ENCODE measurements at regions not wholly inside any gene's neighbourhood (a gene's known extent, or its start where the extent isn't known, plus 50 kb on each side); places are given as distances from the start of the nearest gene placed in this dataset.

- DNase-seq (ENCODE audit: low read depth in 1 of 2, low spot score in 1 of 2), result no peak
- no peak for FAIRE-seq
- no peak for ATAC-seq
- TF ChIP-seq FOSB (CRISPR knock-in tag; IDR thresholded peaks at IDR 0.05), result no peak
- no peak for TF ChIP-seq ZSCAN20 (CRISPR knock-in tag; IDR thresholded peaks at IDR 0.05)
- TF ChIP-seq HOXA7 (CRISPR knock-in tag; IDR thresholded peaks at IDR 0.05), result no peak
- no peak for TF ChIP-seq HES2 (IDR thresholded peaks at IDR 0.05)
- no peak for TF ChIP-seq TFCP2L1 (CRISPR knock-in tag; IDR thresholded peaks at IDR 0.05)
- no peak for TF ChIP-seq JUN (IDR thresholded peaks at IDR 0.05)
- no peak for TF ChIP-seq SREBF2 (IDR thresholded peaks at IDR 0.05)
- TF ChIP-seq BHLHE40 (IDR thresholded peaks at IDR 0.05; ENCODE audit: low read depth, low read length), result no peak
- TF ChIP-seq HDAC2 (IDR thresholded peaks at IDR 0.05), result no peak
- Histone ChIP-seq H3K4me2 (no peak overlapping the region), H3K4me3 (no peak overlapping the region), H3K27ac (no peak overlapping the region), H3K4me1 (no peaks in the 10 kb centered on the region), H3K9me3 (no peaks in the 10 kb centered on the region)
- ChIA-PET CTCF (interaction anchor here (0.8 to 1.4 kb wide), 2 partner anchors 313 to 997 kb away, joined by 3 to 4 read pairs; no protein-coding TSS in a partner anchor), POLR2A (no interaction called here)
- WGBS (ENCODE audit: missing lambda C conversion rate), result 51% methylated on average over 3 of the region's 3 CpGs
These were observed 63.2 kb upstream of the ATP8B1 start for GRCh38 chr18:57866355-57866754.

DNA sequence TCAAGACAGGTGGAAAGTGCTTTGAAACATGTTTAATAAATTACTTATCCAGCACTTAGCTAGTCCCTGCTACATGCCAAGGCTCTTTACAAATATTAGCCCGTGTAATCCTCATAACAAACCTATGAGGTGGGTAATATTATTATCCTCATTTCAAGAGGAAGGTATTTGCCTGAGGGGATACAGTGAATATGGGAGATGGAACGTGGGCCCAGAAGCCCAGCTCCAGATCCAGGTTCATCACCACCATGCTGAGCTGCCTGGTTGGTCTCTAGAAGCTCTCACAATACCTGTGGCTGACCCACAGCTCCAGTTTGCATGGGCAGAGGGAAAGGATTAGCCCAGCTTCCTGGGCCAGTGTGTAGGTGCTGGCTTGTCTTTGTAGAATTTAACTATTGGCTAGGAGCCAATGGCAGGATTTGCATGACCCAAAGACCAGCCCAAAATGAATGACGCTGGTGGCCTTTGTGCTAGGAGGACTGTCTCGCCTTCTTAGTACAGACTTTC is 61.6 kb upstream of the ATP8B1 start:
- DNase-seq (ENCODE audit: low read depth in 1 of 2, low spot score in 1 of 2) (no peak), FAIRE-seq (no peak), ATAC-seq (no peak)
- TF ChIP-seq, protein P1, sequence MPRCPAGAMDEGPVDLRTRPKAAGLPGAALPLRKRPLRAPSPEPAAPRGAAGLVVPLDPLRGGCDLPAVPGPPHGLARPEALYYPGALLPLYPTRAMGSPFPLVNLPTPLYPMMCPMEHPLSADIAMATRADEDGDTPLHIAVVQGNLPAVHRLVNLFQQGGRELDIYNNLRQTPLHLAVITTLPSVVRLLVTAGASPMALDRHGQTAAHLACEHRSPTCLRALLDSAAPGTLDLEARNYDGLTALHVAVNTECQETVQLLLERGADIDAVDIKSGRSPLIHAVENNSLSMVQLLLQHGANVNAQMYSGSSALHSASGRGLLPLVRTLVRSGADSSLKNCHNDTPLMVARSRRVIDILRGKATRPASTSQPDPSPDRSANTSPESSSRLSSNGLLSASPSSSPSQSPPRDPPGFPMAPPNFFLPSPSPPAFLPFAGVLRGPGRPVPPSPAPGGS (IDR thresholded peaks at IDR 0.05), result no peak
- TF ChIP-seq HEYL (CRISPR knock-in tag; IDR thresholded peaks at IDR 0.05) (no peak), GATA3 (IDR thresholded peaks at IDR 0.05; ENCODE audit: borderline replicate concordance) (no peak), CEBPB (IDR thresholded peaks at IDR 0.05) (no peak), NFE2L2 (conservative IDR thresholded peaks at IDR 0.05; ENCODE audit: low read length) (no peak)
- TF ChIP-seq, protein P2, sequence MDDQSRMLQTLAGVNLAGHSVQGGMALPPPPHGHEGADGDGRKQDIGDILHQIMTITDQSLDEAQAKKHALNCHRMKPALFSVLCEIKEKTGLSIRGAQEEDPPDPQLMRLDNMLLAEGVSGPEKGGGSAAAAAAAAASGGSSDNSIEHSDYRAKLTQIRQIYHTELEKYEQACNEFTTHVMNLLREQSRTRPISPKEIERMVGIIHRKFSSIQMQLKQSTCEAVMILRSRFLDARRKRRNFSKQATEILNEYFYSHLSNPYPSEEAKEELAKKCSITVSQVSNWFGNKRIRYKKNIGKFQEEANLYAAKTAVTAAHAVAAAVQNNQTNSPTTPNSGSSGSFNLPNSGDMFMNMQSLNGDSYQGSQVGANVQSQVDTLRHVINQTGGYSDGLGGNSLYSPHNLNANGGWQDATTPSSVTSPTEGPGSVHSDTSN (IDR thresholded peaks at IDR 0.05), result no peak
- TF ChIP-seq, protein P3, sequence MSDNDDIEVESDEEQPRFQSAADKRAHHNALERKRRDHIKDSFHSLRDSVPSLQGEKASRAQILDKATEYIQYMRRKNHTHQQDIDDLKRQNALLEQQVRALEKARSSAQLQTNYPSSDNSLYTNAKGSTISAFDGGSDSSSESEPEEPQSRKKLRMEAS (IDR thresholded peaks at IDR 0.05), result no peak
- TF ChIP-seq, protein P4, sequence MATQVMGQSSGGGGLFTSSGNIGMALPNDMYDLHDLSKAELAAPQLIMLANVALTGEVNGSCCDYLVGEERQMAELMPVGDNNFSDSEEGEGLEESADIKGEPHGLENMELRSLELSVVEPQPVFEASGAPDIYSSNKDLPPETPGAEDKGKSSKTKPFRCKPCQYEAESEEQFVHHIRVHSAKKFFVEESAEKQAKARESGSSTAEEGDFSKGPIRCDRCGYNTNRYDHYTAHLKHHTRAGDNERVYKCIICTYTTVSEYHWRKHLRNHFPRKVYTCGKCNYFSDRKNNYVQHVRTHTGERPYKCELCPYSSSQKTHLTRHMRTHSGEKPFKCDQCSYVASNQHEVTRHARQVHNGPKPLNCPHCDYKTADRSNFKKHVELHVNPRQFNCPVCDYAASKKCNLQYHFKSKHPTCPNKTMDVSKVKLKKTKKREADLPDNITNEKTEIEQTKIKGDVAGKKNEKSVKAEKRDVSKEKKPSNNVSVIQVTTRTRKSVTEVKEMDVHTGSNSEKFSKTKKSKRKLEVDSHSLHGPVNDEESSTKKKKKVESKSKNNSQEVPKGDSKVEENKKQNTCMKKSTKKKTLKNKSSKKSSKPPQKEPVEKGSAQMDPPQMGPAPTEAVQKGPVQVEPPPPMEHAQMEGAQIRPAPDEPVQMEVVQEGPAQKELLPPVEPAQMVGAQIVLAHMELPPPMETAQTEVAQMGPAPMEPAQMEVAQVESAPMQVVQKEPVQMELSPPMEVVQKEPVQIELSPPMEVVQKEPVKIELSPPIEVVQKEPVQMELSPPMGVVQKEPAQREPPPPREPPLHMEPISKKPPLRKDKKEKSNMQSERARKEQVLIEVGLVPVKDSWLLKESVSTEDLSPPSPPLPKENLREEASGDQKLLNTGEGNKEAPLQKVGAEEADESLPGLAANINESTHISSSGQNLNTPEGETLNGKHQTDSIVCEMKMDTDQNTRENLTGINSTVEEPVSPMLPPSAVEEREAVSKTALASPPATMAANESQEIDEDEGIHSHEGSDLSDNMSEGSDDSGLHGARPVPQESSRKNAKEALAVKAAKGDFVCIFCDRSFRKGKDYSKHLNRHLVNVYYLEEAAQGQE (IDR thresholded peaks at IDR 0.05), result no peak
- H3K27ac ChIP-seq, result no peak overlapping the region
- POLR2A ChIA-PET, result no interaction called here
- no peaks in the 10 kb centered on the region for H3K4me1 ChIP-seq
- 60% methylated on average over 4 of the region's 4 CpGs for WGBS (ENCODE audit: missing lambda C conversion rate)
- H3K4me3 ChIP-seq, result no peak overlapping the region
- CTCF ChIA-PET, result interaction anchor here (0.9 to 1.3 kb wide), 2 partner anchors 179 to 257 kb away, joined by 3 read pairs; partner anchors contain the start of gene NEDD4L
- no peaks in the 10 kb centered on the region for H3K9me3 ChIP-seq
- H3K4me2 ChIP-seq, result no peak overlapping the region

GRCh38 chr18:57863706-57864105 is 60.6 kb upstream of the ATP8B1 start:
- Histone ChIP-seq H3K4me1 (no peaks in the 10 kb centered on the region), H3K27ac (no peak overlapping the region), H3K4me2 (no peak overlapping the region), H3K9me3 (no peaks in the 10 kb centered on the region), H3K4me3 (no peak overlapping the region)
- no peak for TF ChIP-seq SMC3 (IDR thresholded peaks at IDR 0.05)
- TF ChIP-seq ZC3H11A (IDR thresholded peaks at IDR 0.05), result no peak
- ChIA-PET POLR2A (no interaction called here), CTCF (interaction anchor here (1.3 kb wide), 1 partner anchor 258 kb away, joined by 3 read pairs; no protein-coding TSS in a partner anchor)
- DNase-seq (ENCODE audit: low read depth in 1 of 2, low spot score in 1 of 2) (no peak), FAIRE-seq (no peak), ATAC-seq (no peak)
- 48% methylated on average over 2 of the region's 2 CpGs for WGBS (ENCODE audit: missing lambda C conversion rate)

All from A549 (cell line).